PC-9 (cell line): ENCODE measurements at regions not wholly inside any gene's neighbourhood (a gene's known extent, or its start where the extent isn't known, plus 50 kb on each side); places are given as distances from the start of the nearest gene placed in this dataset.
"Not testable (repeated sequence)": the region's sequence is repeated elsewhere in the genome, so short reads cannot be mapped to it uniquely, and the experiment has no call there.

Experiments used
- BruUV-seq: library from RNA; stranded (reverse); fragments of 400-500 nt; replicated peaks from 2 replicates; lab custom pipeline; 2021; lab: Mats Ljungman, UMichigan
- CTCF ChIA-PET: fragments of 300-600 bp; sonication (Branson Sonifier 250); formaldehyde crosslinking; loops from one replicate; lab custom pipeline; 2022; ENCODE audit warnings: antibody characterized with exemption; lab: Charles Lee
- POLR2A ChIA-PET: fragments of 300-600 bp; sonication (Branson Sonifier 250); formaldehyde crosslinking; loops from one replicate; lab custom pipeline; 2022; ENCODE audit warnings: antibody characterized with exemption; ENCODE audit not compliant: unreplicated experiment; lab: Charles Lee
- DNase-seq, 2 experiments: peaks; one replicate each; pipeline versions ENCODE4 v3.0.0 to v3.0.0-alpha.2; 2015 to 2022; ENCODE audit warnings: mixed read lengths in 1 of 2
- H2AFZ ChIP-seq: fragments of 200-600 bp; sonication (generic); 2 replicates; pipeline ENCODE4 v1.8.1; 2017; ENCODE audit warnings: antibody characterized with exemption
- H3F3A ChIP-seq: fragments of 200-600 bp; sonication (generic); 2 replicates; pipeline ENCODE4 v1.8.1; 2017; ENCODE audit warnings: antibody characterized with exemption, mild to moderate bottlenecking, low read depth; ENCODE audit not compliant: insufficient read depth
- H3K27ac ChIP-seq: fragments of 200-600 bp; sonication (generic); 2 replicates; pipeline ENCODE4 v1.6.1; 2016; ENCODE audit warnings: mixed run types
- H3K27me3 ChIP-seq: fragments of 200-600 bp; sonication (generic); 2 replicates; pipeline ENCODE4 v1.6.1; 2016; ENCODE audit warnings: low read depth, mixed run types; ENCODE audit not compliant: insufficient read depth
- H3K36me3 ChIP-seq: fragments of 200-600 bp; sonication (generic); 2 replicates; pipeline ENCODE4 v1.6.1; 2016; ENCODE audit warnings: low read depth, mixed run types
- H3K4me1 ChIP-seq: fragments of 200-600 bp; sonication (generic); replicated peaks from 2 replicates; pipeline ENCODE4 v1.6.1; 2016; ENCODE audit warnings: mixed run types; ENCODE audit not compliant: insufficient read depth
- H3K4me2 ChIP-seq: fragments of 200-600 bp; sonication (generic); 2 replicates; pipeline ENCODE4 v1.6.1; 2017; ENCODE audit warnings: mixed run types
- H3K4me3 ChIP-seq: fragments of 200-600 bp; sonication (generic); 2 replicates; pipeline ENCODE4 v1.6.1; 2016; ENCODE audit warnings: mixed run types
- H3K79me2 ChIP-seq: fragments of 200-600 bp; sonication (generic); 2 replicates; pipeline ENCODE4 v1.6.1; 2017; ENCODE audit warnings: low read depth, mixed run types
- H3K9me2 ChIP-seq: fragments of 200-600 bp; sonication (generic); 2 replicates; pipeline ENCODE4 v1.8.1; 2017; ENCODE audit warnings: mild to moderate bottlenecking; ENCODE audit not compliant: insufficient read depth
- H3K9me3 ChIP-seq: fragments of 200-600 bp; sonication (generic); 2 replicates; pipeline ENCODE4 v1.8.1; 2016; ENCODE audit warnings: low read depth; ENCODE audit not compliant: insufficient read depth
- H4K20me1 ChIP-seq: fragments of 200-600 bp; sonication (generic); 2 replicates; pipeline ENCODE4 v1.8.1; 2017; ENCODE audit not compliant: insufficient read depth
- CTCF ChIP-seq: fragments of 200-600 bp; sonication (generic); conservative IDR thresholded peaks from 2 replicates; pipeline ENCODE4 v1.6.1; 2017; ENCODE audit warnings: mixed run types, antibody characterized with exemption, mild to moderate bottlenecking, moderate library complexity
- EZH2 ChIP-seq: fragments of 200-600 bp; sonication (generic); IDR thresholded peaks from 2 replicates; pipeline ENCODE4 v1.8.0; 2017; ENCODE audit warnings: antibody characterized with exemption, low read depth
- intact Hi-C: fragments of 100-400 bp; cut with micrococcal nuclease; formaldehyde crosslinking; loops from one replicate; pipeline ENCODE4 v1.10.0; 2022; ENCODE audit not compliant: unreplicated experiment

DNA sequence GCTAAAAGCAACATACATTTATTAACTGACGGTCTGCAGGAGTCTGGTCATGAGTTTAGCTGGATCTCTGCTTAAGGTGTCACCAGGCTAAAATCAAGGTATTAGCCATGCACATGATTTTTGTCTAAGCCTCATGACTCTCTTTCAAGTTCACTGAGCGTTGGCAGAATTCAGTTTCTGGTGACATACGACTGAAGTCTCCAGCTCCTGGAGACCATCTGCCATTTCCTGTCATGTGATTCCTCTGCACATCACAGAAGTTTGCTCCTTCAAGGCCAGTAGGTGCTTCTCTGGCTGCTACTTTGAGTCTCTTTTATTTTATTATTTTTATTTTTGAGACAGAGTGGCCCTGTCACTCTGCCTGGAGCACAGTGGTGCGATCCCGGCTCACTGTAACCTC lies 148.4 kb upstream of the EYA4 start:
- no peaks in the 10 kb centered on the region for H3K4me1 ChIP-seq
- H3K9me3 ChIP-seq, result no peaks in the 10 kb centered on the region; the same call in 1 of the 2 replicates
- H3K4me2 ChIP-seq, result no peak overlapping the region
- no peaks in the 10 kb centered on the region for H4K20me1 ChIP-seq
- no peak overlapping the region for H2AFZ ChIP-seq
- DNase-seq, result no peak
- H3K9me2 ChIP-seq, result peaks cover 3% of the 10 kb centered on the region; the same call in 1 of the 2 replicates
- ChIA-PET CTCF (no interaction called here), POLR2A (no interaction called here)
- no peak overlapping the region for H3K27ac ChIP-seq
- no peaks in the 10 kb centered on the region for H3K79me2 ChIP-seq
- H3F3A ChIP-seq, result no peaks in the 10 kb centered on the region
- no peak for TF ChIP-seq CTCF
- no peak for TF ChIP-seq EZH2
- no peaks in the 10 kb centered on the region for H3K27me3 ChIP-seq
- H3K4me3 ChIP-seq, result no peak overlapping the region
- BruUV-seq, result no TSS peak
- intact Hi-C loops, result no loop called here
- H3K36me3 ChIP-seq, result no peaks in the 10 kb centered on the region

DNA sequence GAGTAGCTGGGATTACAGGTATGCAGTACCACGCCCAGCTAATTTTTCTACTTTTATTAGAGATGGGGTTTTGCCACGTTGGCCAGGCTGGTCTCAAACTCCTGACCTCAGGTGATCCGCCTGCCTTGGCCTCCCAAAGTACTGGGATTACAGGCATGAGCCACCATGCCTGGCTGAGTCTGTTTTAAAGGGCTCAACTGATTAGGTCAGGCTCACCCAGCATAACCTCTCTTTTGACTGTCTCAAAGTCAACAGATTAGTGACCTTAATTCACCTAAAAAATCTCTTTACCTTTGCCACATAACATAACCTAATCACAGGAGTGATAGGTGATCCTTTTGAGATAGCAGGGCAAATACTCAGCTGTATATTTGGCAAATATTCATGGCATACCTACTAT lies 147.9 kb upstream of the EYA4 start:
- H3K4me3 ChIP-seq, H3K79me2 ChIP-seq, H3K36me3 ChIP-seq, H3K27me3 ChIP-seq, H3F3A ChIP-seq, H3K27ac ChIP-seq, intact Hi-C loops, H3K9me2 ChIP-seq, H2AFZ ChIP-seq, CTCF ChIA-PET, H3K4me2 ChIP-seq, H3K4me1 ChIP-seq, H3K9me3 ChIP-seq, POLR2A ChIA-PET, DNase-seq, BruUV-seq, H4K20me1 ChIP-seq: not testable (repeated sequence)

DNA sequence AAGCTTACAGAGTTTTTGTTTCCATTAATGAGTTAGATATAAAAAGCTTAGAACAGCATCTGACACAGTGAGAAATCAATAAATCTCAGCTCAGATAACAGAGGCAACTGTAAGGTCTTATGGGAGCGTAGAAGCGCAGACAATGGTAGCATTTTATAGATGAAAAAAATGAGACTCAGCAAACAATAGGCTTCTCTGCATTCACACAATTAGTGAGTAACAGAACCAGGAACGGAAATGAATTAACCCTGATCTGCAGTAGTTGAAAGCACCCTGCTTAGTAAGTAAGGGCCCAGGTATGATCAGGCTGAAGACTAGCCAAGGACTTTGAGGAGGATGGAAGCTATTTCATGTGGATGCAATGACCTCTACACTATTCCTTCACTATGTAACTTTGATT lies 147.2 kb upstream of the EYA4 start:
- Histone ChIP-seq H3K9me3 (no peaks in the 10 kb centered on the region; the same call in 1 of the 2 replicates), H3K27me3 (no peaks in the 10 kb centered on the region), H2AFZ (no peak overlapping the region), H3K27ac (no peak overlapping the region), H3K4me3 (no peak overlapping the region), H3K79me2 (no peaks in the 10 kb centered on the region), H3K4me1 (peaks cover 4% of the 10 kb centered on the region), H4K20me1 (no peaks in the 10 kb centered on the region), H3K4me2 (no peak overlapping the region), H3F3A (0 out of 2 replicates have a peak, but pooled peaks cover 1% of the 10 kb centered on the region), H3K9me2 (peaks cover 3% of the 10 kb centered on the region; the same call in 1 of the 2 replicates), H3K36me3 (no peaks in the 10 kb centered on the region)
- ChIA-PET CTCF (no interaction called here), POLR2A (no interaction called here)
- TF ChIP-seq CTCF (no peak), EZH2 (no peak)
- no TSS peak for BruUV-seq
- intact Hi-C loops, result no loop called here
- no peak for DNase-seq

DNA sequence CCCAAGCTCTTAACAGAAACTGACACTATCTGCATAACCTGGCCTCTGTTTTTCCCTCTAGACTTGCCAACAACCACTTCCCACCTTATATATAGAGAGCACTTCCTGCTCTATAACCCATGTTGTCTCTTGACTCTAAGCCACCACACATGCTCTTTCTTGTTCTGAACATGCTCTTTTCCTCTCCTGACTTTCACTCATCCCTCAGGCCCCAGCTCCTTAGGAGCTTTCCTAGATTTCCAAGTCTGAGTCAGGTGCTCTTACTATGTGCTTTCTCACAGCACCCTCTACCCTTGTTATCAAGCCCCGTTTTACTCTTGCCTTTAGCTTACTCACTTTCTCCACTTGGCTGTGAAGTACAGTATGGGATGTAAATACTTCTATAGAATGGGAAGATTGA lies 143.9 kb upstream of the EYA4 start:
- no peak for DNase-seq
- Histone ChIP-seq H3F3A (peaks cover 12% of the 10 kb centered on the region), H3K79me2 (no peaks in the 10 kb centered on the region), H3K9me3 (no peaks in the 10 kb centered on the region; the same call in 1 of the 2 replicates), H3K27ac (no peak overlapping the region), H3K36me3 (no peaks in the 10 kb centered on the region), H3K27me3 (no peaks in the 10 kb centered on the region), H3K4me3 (no peak overlapping the region), H3K9me2 (no peaks in the 10 kb centered on the region), H2AFZ (no peak overlapping the region; the same call in 1 of the 2 replicates), H3K4me1 (peaks cover 20% of the 10 kb centered on the region), H4K20me1 (no peaks in the 10 kb centered on the region), H3K4me2 (no peak overlapping the region)
- POLR2A ChIA-PET, result no interaction called here
- intact Hi-C loops, result no loop called here
- CTCF ChIA-PET, result no interaction called here
- BruUV-seq, result no TSS peak
- TF ChIP-seq EZH2, result no peak
- TF ChIP-seq CTCF, result no peak
